ENCODE measurements at regions not wholly inside any gene's neighbourhood (a gene's known extent, or its start where the extent isn't known, plus 50 kb on each side); places are given as distances from the start of the nearest gene placed in this dataset.
"Not testable (repeated sequence)": the region's sequence is repeated elsewhere in the genome, so short reads cannot be mapped to it uniquely, and the experiment has no call there.

DNA sequence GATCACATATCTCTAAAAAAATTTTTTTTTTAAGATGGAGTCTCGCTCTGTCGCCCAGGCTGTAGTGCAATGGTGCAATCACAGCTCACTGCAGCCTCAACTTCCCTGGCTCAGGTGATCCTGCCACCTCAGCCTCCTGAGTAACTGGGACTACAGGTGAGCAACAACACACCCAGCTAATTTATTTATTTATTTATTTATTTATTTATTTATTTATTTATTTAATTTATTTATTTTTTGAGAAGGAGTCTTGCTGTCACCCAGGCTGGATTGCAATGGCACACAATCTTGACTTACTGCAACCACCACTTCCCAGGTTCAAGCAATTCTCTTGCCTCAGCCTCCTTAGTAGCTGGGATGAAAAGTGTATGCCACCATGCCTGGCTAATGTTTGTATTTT is 507.9 kb downstream of the KCNJ18 start:
- TF ChIP-seq, protein P1, sequence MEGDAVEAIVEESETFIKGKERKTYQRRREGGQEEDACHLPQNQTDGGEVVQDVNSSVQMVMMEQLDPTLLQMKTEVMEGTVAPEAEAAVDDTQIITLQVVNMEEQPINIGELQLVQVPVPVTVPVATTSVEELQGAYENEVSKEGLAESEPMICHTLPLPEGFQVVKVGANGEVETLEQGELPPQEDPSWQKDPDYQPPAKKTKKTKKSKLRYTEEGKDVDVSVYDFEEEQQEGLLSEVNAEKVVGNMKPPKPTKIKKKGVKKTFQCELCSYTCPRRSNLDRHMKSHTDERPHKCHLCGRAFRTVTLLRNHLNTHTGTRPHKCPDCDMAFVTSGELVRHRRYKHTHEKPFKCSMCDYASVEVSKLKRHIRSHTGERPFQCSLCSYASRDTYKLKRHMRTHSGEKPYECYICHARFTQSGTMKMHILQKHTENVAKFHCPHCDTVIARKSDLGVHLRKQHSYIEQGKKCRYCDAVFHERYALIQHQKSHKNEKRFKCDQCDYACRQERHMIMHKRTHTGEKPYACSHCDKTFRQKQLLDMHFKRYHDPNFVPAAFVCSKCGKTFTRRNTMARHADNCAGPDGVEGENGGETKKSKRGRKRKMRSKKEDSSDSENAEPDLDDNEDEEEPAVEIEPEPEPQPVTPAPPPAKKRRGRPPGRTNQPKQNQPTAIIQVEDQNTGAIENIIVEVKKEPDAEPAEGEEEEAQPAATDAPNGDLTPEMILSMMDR (IDR thresholded peaks at IDR 0.05; ENCODE audit: extremely low read depth in 1 of 2, insufficient read depth in 1 of 2, low read depth in 1 of 2, low read length in 2 of 2), result not testable (repeated sequence)
- TF ChIP-seq, protein P2, sequence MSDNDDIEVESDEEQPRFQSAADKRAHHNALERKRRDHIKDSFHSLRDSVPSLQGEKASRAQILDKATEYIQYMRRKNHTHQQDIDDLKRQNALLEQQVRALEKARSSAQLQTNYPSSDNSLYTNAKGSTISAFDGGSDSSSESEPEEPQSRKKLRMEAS (IDR thresholded peaks at IDR 0.05; ENCODE audit: insufficient read depth, insufficient read length), result not testable (repeated sequence)
- TF ChIP-seq EZH2 (IDR thresholded peaks at IDR 0.05; ENCODE audit: borderline replicate concordance, low read depth, low read length, severe bottlenecking); POLR2AphosphoS5 (IDR thresholded peaks at IDR 0.05; ENCODE audit: insufficient read depth, low read depth, low read length): not testable (repeated sequence)
